ENCODE measurements at regions not wholly inside any gene's neighbourhood (a gene's known extent, or its start where the extent isn't known, plus 50 kb on each side); places are given as distances from the start of the nearest gene placed in this dataset.

- TF ChIP-seq CTCF (IDR thresholded peaks at IDR 0.05 in 2 of 3, conservative IDR thresholded peaks at IDR 0.05 in 1 of 3; ENCODE audit: insufficient read depth in 2 of 3, low read depth in 1 of 3, low read length in 3 of 3) (no peak), CSDE1 (IDR thresholded peaks at IDR 0.05) (no peak), POLR2A (conservative IDR thresholded peaks at IDR 0.05) (no peak), SAP30 (IDR thresholded peaks at IDR 0.05; ENCODE audit: borderline replicate concordance, insufficient read depth, low read depth, low read length, poor library complexity, severe bottlenecking) (no peak), CBX5 (IDR thresholded peaks at IDR 0.05; ENCODE audit: borderline replicate concordance, low read depth) (no peak), ZNF561 (CRISPR knock-in tag; conservative IDR thresholded peaks at IDR 0.05) (no peak), SNRNP70 (optimal IDR thresholded peaks at IDR 0.05; ENCODE audit: low read depth, low read length) (no peak), ZNF431 (CRISPR knock-in tag; IDR thresholded peaks at IDR 0.05) (no peak)
Measured at GRCh38 chr5:17444496-17444895, 53.5 kb upstream of the TAF11L2 start.

Measured in K562 (cell line).